GM12891 (cell line): ENCODE measurements at regions not wholly inside any gene's neighbourhood (a gene's known extent, or its start where the extent isn't known, plus 50 kb on each side); places are given as distances from the start of the nearest gene placed in this dataset.

Experiments
- DNase-seq: peaks from one replicate; pipeline ENCODE4 v3.0.0; 2011; ENCODE audit warnings: low spot score; ENCODE audit not compliant: insufficient read length
- FAIRE-seq: peaks from 2 replicates; lab custom pipeline; 2011; peaks lifted over from hg19 to GRCh38; lab: Jason Lieb, UNC
- PAX5 ChIP-seq: IDR thresholded peaks from 2 replicates; pipeline ENCODE4 v1.6.1; 2011; ENCODE audit warnings: low read length, moderate library complexity, mild to moderate bottlenecking; ENCODE audit not compliant: insufficient read depth, severe bottlenecking
- POLR2A ChIP-seq: IDR thresholded peaks from 2 replicates; pipeline ENCODE4 v1.6.1; 2011; ENCODE audit warnings: low read depth, low read length, control low read depth
- POLR2AphosphoS5 ChIP-seq: IDR thresholded peaks from 2 replicates; pipeline ENCODE4 v1.6.1; 2011; ENCODE audit warnings: low read depth, low read length, control low read depth
- POU2F2 ChIP-seq: IDR thresholded peaks from 2 replicates; pipeline ENCODE4 v1.6.1; 2011; ENCODE audit warnings: low read depth, mild to moderate bottlenecking, control low read depth, low read length, moderate library complexity
- SPI1 ChIP-seq: IDR thresholded peaks from 2 replicates; pipeline ENCODE4 v1.6.1; 2011; ENCODE audit warnings: low read depth, low read length, control low read depth
- TAF1 ChIP-seq: IDR thresholded peaks from 2 replicates; pipeline ENCODE4 v1.6.1; 2011; ENCODE audit warnings: low read depth, low read length, control low read depth

GRCh38 chr6:114467931-114468330, 125.1 kb upstream of the HS3ST5 start:
- FAIRE-seq (no peak), DNase-seq (no peak)
- no peak for TF ChIP-seq SPI1
- no peak for TF ChIP-seq POLR2A
- TF ChIP-seq TAF1: no peak

- FAIRE-seq: no peak
- TF ChIP-seq TAF1 (no peak), POU2F2 (no peak), POLR2AphosphoS5 (no peak)
These were observed 122.7 kb upstream of the HS3ST5 start for GRCh38 chr6:114465511-114465910.

GRCh38 chr6:114453737-114454276, 111.0 kb upstream of the HS3ST5 start:
- TF ChIP-seq SPI1 (no peak), POU2F2 (no peak), POLR2AphosphoS5 (no peak), TAF1 (no peak), PAX5 (no peak), POLR2A (no peak)
- FAIRE-seq: no peak
- no peak for DNase-seq

More at GRCh38 chr6:114465511-114465910, 122.7 kb upstream of the HS3ST5 start:
- no peak for DNase-seq

GRCh38 chr6:114452785-114453401, 110.1 kb upstream of the HS3ST5 start:
- DNase-seq (no peak), FAIRE-seq (no peak)
- TF ChIP-seq POLR2A (no peak), POU2F2 (no peak), SPI1 (no peak), POLR2AphosphoS5 (no peak), PAX5 (no peak), TAF1 (no peak)

- FAIRE-seq: no peak
- no peak for DNase-seq
- no peak for TF ChIP-seq TAF1
- TF ChIP-seq PAX5: no peak
- no peak for TF ChIP-seq POU2F2
- TF ChIP-seq POLR2AphosphoS5: no peak
- TF ChIP-seq POLR2A: no peak
- no peak for TF ChIP-seq SPI1
These were observed 107.8 kb upstream of the HS3ST5 start for GRCh38 chr6:114450631-114451030.

GRCh38 chr6:114449659-114450058, 106.8 kb upstream of the HS3ST5 start:
- DNase-seq (no peak), FAIRE-seq (no peak)

GRCh38 chr6:114446342-114446741, 103.5 kb upstream of the HS3ST5 start:
- DNase-seq (no peak), FAIRE-seq (no peak)
- no peak for TF ChIP-seq SPI1
- TF ChIP-seq TAF1: no peak
- TF ChIP-seq POU2F2: no peak
- TF ChIP-seq PAX5: no peak
- TF ChIP-seq POLR2AphosphoS5: no peak
- no peak for TF ChIP-seq POLR2A

More at GRCh38 chr6:114449659-114450058, 106.8 kb upstream of the HS3ST5 start:
- no peak for TF ChIP-seq POLR2AphosphoS5
- no peak for TF ChIP-seq POU2F2

- TF ChIP-seq POU2F2: no peak
- no peak for TF ChIP-seq POLR2A
- TF ChIP-seq POLR2AphosphoS5: no peak
- TF ChIP-seq SPI1: no peak
- no peak for TF ChIP-seq TAF1
- TF ChIP-seq PAX5: no peak
- no peak for FAIRE-seq
- DNase-seq: no peak
These were observed 103.0 kb upstream of the HS3ST5 start for GRCh38 chr6:114445846-114446245.

GRCh38 chr6:114439411-114439810, 96.6 kb upstream of the HS3ST5 start:
- TF ChIP-seq TAF1 (no peak), POLR2AphosphoS5 (no peak), POU2F2 (no peak)
- DNase-seq: no peak
- FAIRE-seq: no peak

GRCh38 chr6:114437235-114437634, 94.4 kb upstream of the HS3ST5 start:
- TF ChIP-seq TAF1 (no peak), POLR2AphosphoS5 (no peak), SPI1 (no peak), PAX5 (no peak), POLR2A (no peak), POU2F2 (no peak)
- DNase-seq (no peak), FAIRE-seq (no peak)
